ENCODE measurements at regions not wholly inside any gene's neighbourhood (a gene's known extent, or its start where the extent isn't known, plus 50 kb on each side); places are given as distances from the start of the nearest gene placed in this dataset.

DNA sequence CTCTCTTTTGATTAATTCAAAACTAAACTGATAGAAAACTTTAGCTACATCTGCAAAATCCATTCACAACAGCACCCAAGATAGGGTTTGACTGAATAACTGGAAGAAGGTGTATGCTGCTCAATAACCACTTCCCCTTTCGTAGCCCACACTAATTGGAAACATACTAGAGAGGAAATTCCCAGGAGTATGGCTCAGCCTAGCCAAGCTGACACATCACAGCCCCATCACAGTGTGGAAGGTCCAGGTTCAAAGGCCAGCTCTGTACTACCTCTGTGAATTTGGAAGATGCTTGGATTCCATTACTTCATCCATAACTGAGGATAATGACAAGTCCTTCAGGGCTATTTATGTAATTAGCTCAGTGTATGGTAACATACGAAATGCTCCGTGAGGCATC lies 185.4 kb downstream of the FBXO15 start:
- TF ChIP-seq POLR2AphosphoS5 (IDR thresholded peaks at IDR 0.05) (no peak), POLR2A (IDR thresholded peaks at IDR 0.05) (no peak)
- TF ChIP-seq, protein P1, sequence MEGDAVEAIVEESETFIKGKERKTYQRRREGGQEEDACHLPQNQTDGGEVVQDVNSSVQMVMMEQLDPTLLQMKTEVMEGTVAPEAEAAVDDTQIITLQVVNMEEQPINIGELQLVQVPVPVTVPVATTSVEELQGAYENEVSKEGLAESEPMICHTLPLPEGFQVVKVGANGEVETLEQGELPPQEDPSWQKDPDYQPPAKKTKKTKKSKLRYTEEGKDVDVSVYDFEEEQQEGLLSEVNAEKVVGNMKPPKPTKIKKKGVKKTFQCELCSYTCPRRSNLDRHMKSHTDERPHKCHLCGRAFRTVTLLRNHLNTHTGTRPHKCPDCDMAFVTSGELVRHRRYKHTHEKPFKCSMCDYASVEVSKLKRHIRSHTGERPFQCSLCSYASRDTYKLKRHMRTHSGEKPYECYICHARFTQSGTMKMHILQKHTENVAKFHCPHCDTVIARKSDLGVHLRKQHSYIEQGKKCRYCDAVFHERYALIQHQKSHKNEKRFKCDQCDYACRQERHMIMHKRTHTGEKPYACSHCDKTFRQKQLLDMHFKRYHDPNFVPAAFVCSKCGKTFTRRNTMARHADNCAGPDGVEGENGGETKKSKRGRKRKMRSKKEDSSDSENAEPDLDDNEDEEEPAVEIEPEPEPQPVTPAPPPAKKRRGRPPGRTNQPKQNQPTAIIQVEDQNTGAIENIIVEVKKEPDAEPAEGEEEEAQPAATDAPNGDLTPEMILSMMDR (IDR thresholded peaks at IDR 0.05), result no peak

Measured in gastroesophageal sphincter (tissue), 3 donors.